Panc1 (cell line): ENCODE measurements at regions not wholly inside any gene's neighbourhood (a gene's known extent, or its start where the extent isn't known, plus 50 kb on each side); places are given as distances from the start of the nearest gene placed in this dataset.

Experiments
- ATAC-seq: fragments of 200-7000 bp; cut with Tn5 transposase; 2 replicates; pipeline ENCODE4 v1.9.1; 2020; ENCODE audit warnings: mild to moderate bottlenecking, moderate library complexity
- BruUV-seq: library from RNA; stranded (reverse); fragments of 400-500 nt; replicated peaks from 2 replicates; lab custom pipeline; 2021; lab: Mats Ljungman, UMichigan
- CTCF ChIA-PET: fragments of 300-600 bp; sonication (Branson Sonifier 250); formaldehyde crosslinking; loops from one replicate; lab custom pipeline; 2022; ENCODE audit warnings: antibody characterized with exemption; lab: Charles Lee
- POLR2A ChIA-PET: fragments of 300-600 bp; sonication (Branson Sonifier 250); formaldehyde crosslinking; loops from one replicate; lab custom pipeline; 2022; ENCODE audit warnings: antibody characterized with exemption; lab: Charles Lee
- DNase-seq: peaks from one replicate; pipeline ENCODE4 v3.0.0-alpha.2; 2010; ENCODE audit warnings: low read depth, low spot score
- H3K27ac ChIP-seq: 2 replicates; pipeline ENCODE4 v1.5.1; 2011; ENCODE audit warnings: mild to moderate bottlenecking, low read length, inconsistent platforms
- H3K27me3 ChIP-seq: fragments of 200-500 bp; sonication (Bioruptor generic); 2 replicates; pipeline ENCODE4 v1.6.0; 2014; ENCODE audit warnings: low read length, inconsistent platforms; ENCODE audit not compliant: control insufficient read depth, insufficient read depth
- H3K36me3 ChIP-seq: fragments of 200-500 bp; sonication (Bioruptor generic); 2 replicates; pipeline ENCODE4 v1.5.1; 2014; ENCODE audit warnings: inconsistent platforms, mild to moderate bottlenecking, low read length, moderate library complexity; ENCODE audit not compliant: control insufficient read depth, insufficient read depth
- H3K4me1 ChIP-seq: 2 replicates; pipeline ENCODE4 v1.5.1; 2011; ENCODE audit warnings: inconsistent platforms, mild to moderate bottlenecking, low read length, moderate library complexity; ENCODE audit not compliant: control insufficient read depth, insufficient read depth
- H3K4me3 ChIP-seq, 2 experiments: 2 replicates each; pipeline ENCODE4 v1.5.1; 2011 to 2012; ENCODE audit warnings: low read depth in 2 of 2, low read length in 2 of 2, mild to moderate bottlenecking in 2 of 2, inconsistent platforms in 1 of 2, moderate library complexity in 1 of 2
- H3K9me3 ChIP-seq: fragments of 200-500 bp; sonication (Bioruptor generic); 2 replicates; pipeline ENCODE4 v1.5.1; 2014; ENCODE audit warnings: low read depth, mild to moderate bottlenecking, inconsistent platforms, low read length, moderate library complexity; ENCODE audit not compliant: control insufficient read depth, insufficient read depth
- CTCF ChIP-seq: fragments of 450-650 bp; IDR thresholded peaks from 2 replicates; pipeline ENCODE4 v1.5.1; 2017; ENCODE audit warnings: mild to moderate bottlenecking
- POLR2AphosphoS5 ChIP-seq: IDR thresholded peaks from 2 replicates; pipeline ENCODE4 v1.6.1; 2012; ENCODE audit warnings: mild to moderate bottlenecking, low read depth, low read length, moderate library complexity
- REST ChIP-seq, 2 experiments: IDR thresholded peaks; 2 replicates each; pipeline ENCODE4 v1.6.1; 2011 to 2012; ENCODE audit warnings: low read depth in 2 of 2, control low read depth in 1 of 2, low read length in 1 of 2, mild to moderate bottlenecking in 1 of 2, moderate library complexity in 1 of 2; ENCODE audit not compliant: insufficient read depth in 1 of 2
- SIN3A ChIP-seq: IDR thresholded peaks from 2 replicates; pipeline ENCODE4 v1.6.1; 2012; ENCODE audit warnings: low read depth, mild to moderate bottlenecking, low read length, moderate library complexity, borderline replicate concordance; ENCODE audit not compliant: insufficient read depth
- TCF7L2 ChIP-seq: IDR thresholded peaks from 2 replicates; pipeline ENCODE4 v1.6.1; 2011; ENCODE audit warnings: mild to moderate bottlenecking, low read depth, low read length, inconsistent platforms
- in situ Hi-C: cut with HindIII; loops from 2 replicates; pipeline ENCODE4 v1.10.0; 2016; ENCODE audit warnings: low sequenced_read_pairs, low pct_unique_long_range_greater_than_20kb
- intact Hi-C: fragments of 100-400 bp; cut with micrococcal nuclease; formaldehyde crosslinking; loops from one replicate; pipeline ENCODE4 v1.10.0; 2022; ENCODE audit not compliant: unreplicated experiment

GRCh38 chr14:25667387-25667786, 617.4 kb upstream of the STXBP6 start:
- no peak for TF ChIP-seq CTCF
- no peak for TF ChIP-seq REST (IDR thresholded peaks at IDR 0.05; ENCODE audit: insufficient read depth in 1 of 2, low read depth in 2 of 2, low read length in 1 of 2)
- no peak for TF ChIP-seq TCF7L2
- TF ChIP-seq POLR2AphosphoS5: no peak
- no peak for TF ChIP-seq SIN3A
- no peaks in the 10 kb centered on the region for H3K4me1 ChIP-seq
- no TSS peak for BruUV-seq
- H3K4me3 ChIP-seq: no peak overlapping the region
- in situ Hi-C loops (no loop called here), intact Hi-C loops (no loop called here)
- no peaks in the 10 kb centered on the region for H3K9me3 ChIP-seq
- DNase-seq (no peak), ATAC-seq (no peak)
- no peak overlapping the region for H3K27ac ChIP-seq
- no peaks in the 10 kb centered on the region for H3K27me3 ChIP-seq
- POLR2A ChIA-PET: no interaction called here
- H3K36me3 ChIP-seq: no peaks in the 10 kb centered on the region
- CTCF ChIA-PET: no interaction called here

DNA sequence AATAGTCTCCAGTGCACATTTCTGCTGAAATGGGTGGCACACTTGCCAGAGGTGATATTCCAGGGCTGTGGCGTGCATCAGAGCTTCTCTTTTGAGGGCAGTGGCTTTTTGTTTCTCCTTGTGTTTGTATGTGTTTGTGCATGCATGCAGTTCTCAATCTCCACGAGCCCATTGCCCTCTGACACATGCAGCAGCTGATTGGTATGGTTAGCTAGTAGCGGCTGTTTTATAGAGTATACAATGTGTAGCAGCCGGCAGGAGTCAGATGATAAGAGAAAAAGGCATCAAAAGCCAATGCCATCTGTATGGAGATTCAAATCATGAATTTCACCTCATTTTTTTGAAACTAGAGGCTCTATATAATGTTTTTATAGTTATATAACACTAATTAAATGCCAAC, 616.9 kb upstream of the STXBP6 start:
- no TSS peak for BruUV-seq
- ChIA-PET POLR2A (no interaction called here), CTCF (no interaction called here)
- Histone ChIP-seq H3K9me3 (no peaks in the 10 kb centered on the region), H3K36me3 (no peaks in the 10 kb centered on the region), H3K27ac (no peak overlapping the region), H3K4me3 (no peak overlapping the region), H3K27me3 (no peaks in the 10 kb centered on the region), H3K4me1 (no peaks in the 10 kb centered on the region)
- intact Hi-C loops (no loop called here), in situ Hi-C loops (no loop called here)
- DNase-seq: no peak
- TF ChIP-seq REST (IDR thresholded peaks at IDR 0.05; ENCODE audit: insufficient read depth in 1 of 2, low read depth in 2 of 2, low read length in 1 of 2) (no peak), TCF7L2 (no peak), SIN3A (no peak), CTCF (no peak), POLR2AphosphoS5 (no peak)
- ATAC-seq: no peak
